GM12875 (cell line): ENCODE measurements at regions not wholly inside any gene's neighbourhood (a gene's known extent, or its start where the extent isn't known, plus 50 kb on each side); places are given as distances from the start of the nearest gene placed in this dataset.

ENCODE experiments used
- H3K4me3 ChIP-seq: one replicate; pipeline ENCODE4 v1.5.1; 2011; ENCODE audit warnings: low read depth, low read length, control low read depth
- CTCF ChIP-seq: IDR thresholded peaks from 2 replicates; pipeline ENCODE4 v1.5.1; 2011; ENCODE audit warnings: low read depth, mild to moderate bottlenecking, control low read depth, inconsistent platforms, low read length, moderate library complexity, borderline replicate concordance; ENCODE audit not compliant: insufficient read depth

- no peak for TF ChIP-seq CTCF
- no peak overlapping the region for H3K4me3 ChIP-seq
Observed at GRCh38 chr1:232398823-232399222, 231.1 kb downstream of the SIPA1L2 start.

GRCh38 chr1:232393444-232394146, 236.3 kb downstream of the SIPA1L2 start:
- no peak overlapping the region for H3K4me3 ChIP-seq
- TF ChIP-seq CTCF, result no peak

GRCh38 chr1:232393010-232393409, 236.9 kb downstream of the SIPA1L2 start:
- no peak for TF ChIP-seq CTCF

GRCh38 chr1:232390590-232390989, 239.3 kb downstream of the SIPA1L2 start:
- no peak for TF ChIP-seq CTCF

More at GRCh38 chr1:232393010-232393409, 236.9 kb downstream of the SIPA1L2 start:
- H3K4me3 ChIP-seq, result no peak overlapping the region

GRCh38 chr1:232389744-232390143, 240.2 kb downstream of the SIPA1L2 start:
- no peak for TF ChIP-seq CTCF
- no peak overlapping the region for H3K4me3 ChIP-seq

More at GRCh38 chr1:232390590-232390989, 239.3 kb downstream of the SIPA1L2 start:
- no peak overlapping the region for H3K4me3 ChIP-seq

- no peak for TF ChIP-seq CTCF
- H3K4me3 ChIP-seq, result no peak overlapping the region
Observed at GRCh38 chr1:232388363-232388762, 241.6 kb downstream of the SIPA1L2 start.
